Stimulated activated CD4-positive, alpha-beta T cell treated with anti-CD3 and anti-CD28 coated beads, TNF-alpha, amount 100 ng/mL, for 1 hour (primary cell): ENCODE measurements at regions not wholly inside any gene's neighbourhood (a gene's known extent, or its start where the extent isn't known, plus 50 kb on each side); places are given as distances from the start of the nearest gene placed in this dataset.

Experiments used
- DNase-seq, 3 donors: peaks; one replicate each; pipeline ENCODE4 v3.0.0-alpha.2; 2020; ENCODE audit warnings: low read depth in 3 of 3, low spot score in 1 of 3

- no peak for DNase-seq
Measured at GRCh38 chr10:29063806-29064644, 224.8 kb upstream of the LYZL1 start.

- DNase-seq: no peak
Measured at GRCh38 chr10:29064680-29065079, 224.2 kb upstream of the LYZL1 start.

GRCh38 chr10:29067161-29067560 is 221.7 kb upstream of the LYZL1 start:
- DNase-seq: no peak

DNA sequence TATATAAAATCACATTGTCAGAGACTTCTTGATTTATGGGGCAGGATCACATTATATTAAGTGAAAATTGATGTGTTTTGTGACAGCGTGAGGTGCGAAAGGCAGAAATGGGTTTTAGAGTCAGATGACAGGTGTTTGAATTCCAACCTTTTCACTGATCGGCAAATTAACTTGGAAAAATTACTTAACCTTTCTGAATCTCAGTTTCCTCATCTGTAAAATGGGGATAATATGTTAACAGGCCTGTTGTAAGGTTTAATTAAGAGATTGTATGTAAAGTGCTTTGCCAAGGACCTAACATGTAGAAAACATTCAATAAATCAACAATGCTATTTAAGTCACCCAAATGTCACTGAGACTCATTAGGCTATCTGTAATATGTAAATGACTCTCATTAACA is 221.2 kb upstream of the LYZL1 start:
- DNase-seq: no peak

DNA sequence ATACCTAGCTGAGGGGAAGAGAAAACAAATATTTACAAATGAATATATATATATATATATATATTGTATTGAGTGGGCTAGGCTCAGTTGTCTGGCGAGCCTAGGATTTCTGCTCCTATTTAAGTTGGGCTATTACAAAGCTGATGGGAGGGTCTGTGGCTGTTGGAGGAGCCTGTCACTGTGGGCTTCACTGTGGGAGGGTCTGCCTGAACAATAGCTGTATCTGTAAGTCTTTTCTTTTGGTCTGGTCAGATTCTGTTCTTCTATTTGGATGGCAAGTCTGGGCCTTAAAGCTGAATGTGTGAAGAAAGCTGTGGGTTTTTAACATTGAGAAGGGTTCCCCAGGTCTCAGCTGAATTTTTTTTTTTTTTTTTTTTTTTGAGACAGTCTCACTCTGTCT is 220.6 kb upstream of the LYZL1 start:
- no peak for DNase-seq

- no peak for DNase-seq
Measured at GRCh38 chr10:29068966-29069365, 219.9 kb upstream of the LYZL1 start.

- DNase-seq: no peak
Measured at GRCh38 chr10:29069941-29070340, 218.9 kb upstream of the LYZL1 start.

DNA sequence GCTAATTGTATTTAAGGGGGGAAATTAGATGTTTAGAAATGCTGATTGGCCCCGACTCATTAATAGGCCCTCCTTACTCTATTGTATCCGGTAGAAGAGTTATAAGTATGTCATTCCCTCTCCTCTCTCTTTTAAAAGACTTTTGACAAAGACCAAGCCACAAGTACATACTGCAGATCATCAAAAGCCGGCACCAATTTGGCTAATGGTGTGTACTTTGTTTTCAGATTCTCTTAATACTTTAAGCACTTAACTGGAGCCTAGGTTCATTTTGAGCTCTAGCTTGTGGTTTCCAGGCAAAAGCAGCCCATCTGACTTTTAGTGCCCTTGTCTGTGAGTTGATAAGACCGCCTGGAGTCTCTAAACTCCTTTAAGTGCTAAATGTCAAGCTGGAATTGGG is 210.0 kb upstream of the LYZL1 start:
- no peak for DNase-seq

DNA sequence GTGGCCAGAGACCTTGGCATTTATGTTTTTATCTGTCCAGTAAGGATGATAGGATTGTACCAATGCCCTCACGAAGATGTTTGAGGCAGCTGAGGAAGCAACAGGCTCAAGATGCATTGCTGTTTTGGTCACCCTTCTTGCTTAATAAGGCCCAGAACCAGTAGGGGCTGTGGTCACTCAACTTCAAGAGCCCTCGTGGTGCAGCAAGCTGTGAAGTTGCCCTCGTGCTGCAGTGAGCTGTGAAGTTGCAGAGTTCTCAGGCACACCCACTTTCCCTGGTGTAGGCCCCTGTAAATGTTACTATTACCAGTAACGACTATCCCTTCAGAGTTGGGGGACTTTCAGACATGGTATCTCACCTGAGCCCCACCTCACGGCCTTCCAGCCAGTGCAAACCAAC is 207.6 kb upstream of the LYZL1 start:
- no peak for DNase-seq

GRCh38 chr10:29081951-29082685 is 206.8 kb upstream of the LYZL1 start:
- DNase-seq: no peak

- no peak for DNase-seq
Measured at GRCh38 chr10:29083096-29083495, 205.8 kb upstream of the LYZL1 start.

GRCh38 chr10:29084681-29085307 is 204.1 kb upstream of the LYZL1 start:
- no peak for DNase-seq

- DNase-seq: no peak
Measured at GRCh38 chr10:29089091-29089490, 199.8 kb upstream of the LYZL1 start.

DNA sequence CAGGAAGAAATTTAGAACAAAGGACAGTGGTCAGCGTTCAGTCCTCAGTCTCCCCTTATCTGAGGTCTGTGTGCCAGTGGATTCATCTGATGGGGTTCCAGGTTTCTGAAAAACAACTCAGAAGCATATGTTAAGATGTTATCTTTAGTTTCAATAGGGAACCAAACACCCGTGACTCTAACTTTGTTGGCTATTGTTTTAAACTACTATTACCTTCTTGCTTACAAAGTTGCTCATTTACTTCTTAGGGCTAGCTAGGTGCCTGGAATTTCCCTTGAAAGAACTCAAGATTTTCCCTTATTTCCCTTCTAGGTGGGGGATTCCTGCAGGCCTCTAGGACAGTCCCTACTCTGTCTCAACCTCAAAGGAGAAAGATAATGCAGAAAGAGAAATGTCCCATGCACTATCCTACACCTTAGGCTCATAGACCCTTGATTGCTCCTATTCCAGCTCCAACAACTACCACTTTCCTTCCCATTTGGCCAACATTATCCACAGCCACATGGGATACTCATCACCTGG is 192.5 kb upstream of the LYZL1 start:
- DNase-seq: no peak

DNA sequence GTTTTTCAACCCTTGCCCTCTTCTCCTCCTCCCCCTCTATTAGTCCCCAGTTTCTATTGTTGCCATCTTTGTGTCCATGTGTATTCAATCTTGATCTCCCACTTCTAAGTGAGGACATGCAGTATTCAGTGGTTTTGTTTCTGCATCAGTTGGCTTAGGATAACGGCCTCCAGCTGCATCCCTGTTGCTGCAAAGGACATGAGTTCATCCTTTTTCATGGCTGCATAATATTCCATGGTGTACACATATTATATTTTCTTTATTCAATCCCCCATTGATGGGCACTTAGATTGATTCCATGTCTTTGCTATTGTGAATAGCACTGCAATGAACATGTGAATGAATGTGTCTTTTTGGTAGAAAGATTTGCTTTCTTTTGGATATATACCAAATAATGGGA is 190.4 kb upstream of the LYZL1 start:
- no peak for DNase-seq

DNA sequence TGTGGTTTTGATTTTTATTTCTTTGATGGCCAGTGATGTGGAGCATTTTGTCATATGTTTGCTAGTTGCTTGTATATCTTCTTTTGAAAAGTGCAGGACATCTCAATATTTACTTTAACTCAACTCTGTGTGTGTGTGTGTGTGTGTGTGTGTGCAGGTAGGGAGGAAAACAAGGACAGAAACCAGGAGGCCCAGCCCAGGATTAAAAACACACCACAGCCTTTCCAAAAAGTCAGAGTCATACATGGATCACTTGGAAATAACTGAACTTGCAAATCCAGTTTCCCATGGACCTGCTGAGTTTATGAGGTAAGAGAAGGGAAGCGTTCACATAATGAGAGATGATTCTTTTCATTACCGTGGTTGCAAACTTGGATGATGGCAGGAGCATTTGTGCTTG is 189.9 kb upstream of the LYZL1 start:
- no peak for DNase-seq

DNA sequence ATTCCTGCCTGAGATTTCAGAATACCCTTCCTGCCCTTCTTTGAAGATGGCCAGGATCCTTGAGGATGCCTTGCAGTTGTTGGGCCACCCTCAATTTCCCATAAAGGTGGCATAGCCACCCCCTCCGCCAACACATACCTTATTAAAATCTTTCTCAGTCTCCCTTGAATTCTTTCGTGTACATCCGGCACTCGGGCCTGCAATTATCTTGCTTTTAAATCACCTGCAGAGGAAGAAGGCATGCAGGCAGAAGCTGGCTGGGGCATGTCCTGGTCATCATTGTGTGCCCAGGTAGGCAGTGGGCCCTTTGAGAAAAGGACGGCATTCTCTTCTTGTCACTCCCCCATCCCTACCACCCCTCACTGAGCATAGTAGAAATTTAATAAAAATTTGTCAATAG is 189.5 kb upstream of the LYZL1 start:
- no peak for DNase-seq

- no peak for DNase-seq
Measured at GRCh38 chr10:29100505-29100904, 188.4 kb upstream of the LYZL1 start.

GRCh38 chr10:29102233-29102632 is 186.6 kb upstream of the LYZL1 start:
- DNase-seq: no peak

GRCh38 chr10:29102636-29103035 is 186.2 kb upstream of the LYZL1 start:
- no peak for DNase-seq

GRCh38 chr10:29104661-29105399 is 184.0 kb upstream of the LYZL1 start:
- no peak for DNase-seq
